ENCODE measurements at regions not wholly inside any gene's neighbourhood (a gene's known extent, or its start where the extent isn't known, plus 50 kb on each side); places are given as distances from the start of the nearest gene placed in this dataset.
"Not testable (repeated sequence)": the region's sequence is repeated elsewhere in the genome, so short reads cannot be mapped to it uniquely, and the experiment has no call there.

DNA sequence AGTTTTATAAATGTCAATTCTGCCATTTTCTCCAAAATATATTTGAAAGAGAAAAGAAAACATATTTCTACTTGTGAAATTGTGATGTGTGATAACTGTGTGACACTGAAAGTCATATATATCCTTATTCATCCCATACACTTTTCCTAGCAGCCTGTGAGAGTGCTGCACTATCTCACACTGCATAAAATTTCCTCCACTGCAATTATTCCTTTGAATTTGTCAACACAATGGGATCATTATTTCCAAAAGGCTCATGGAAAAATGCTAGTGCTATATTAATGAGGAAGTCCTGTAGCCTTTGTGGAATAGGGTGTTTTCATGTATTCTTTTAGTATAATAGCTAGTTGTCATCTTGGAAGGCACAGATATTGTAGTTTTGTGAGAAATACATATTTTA is 504.1 kb downstream of the RPL10L start:
- no peak for DNase-seq

DNA sequence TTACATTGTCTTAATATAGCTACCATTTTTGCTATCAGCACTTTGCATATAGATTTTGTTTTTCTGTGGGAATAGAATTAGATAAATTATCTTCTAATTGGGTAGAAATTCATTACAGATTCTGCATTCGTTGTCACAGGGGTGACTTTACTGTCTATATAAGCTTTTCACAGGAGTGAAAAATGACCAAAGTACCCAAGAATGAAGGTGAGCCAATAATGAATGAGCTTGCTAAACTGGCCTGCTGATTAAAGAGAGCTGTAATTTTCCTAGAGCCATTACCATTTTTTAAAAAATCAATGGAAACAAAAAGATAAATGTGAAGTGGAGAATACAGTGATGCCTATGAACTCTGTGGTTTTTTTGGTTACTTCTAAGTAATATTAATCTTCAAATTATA is 504.6 kb downstream of the RPL10L start:
- no peak for DNase-seq

DNA sequence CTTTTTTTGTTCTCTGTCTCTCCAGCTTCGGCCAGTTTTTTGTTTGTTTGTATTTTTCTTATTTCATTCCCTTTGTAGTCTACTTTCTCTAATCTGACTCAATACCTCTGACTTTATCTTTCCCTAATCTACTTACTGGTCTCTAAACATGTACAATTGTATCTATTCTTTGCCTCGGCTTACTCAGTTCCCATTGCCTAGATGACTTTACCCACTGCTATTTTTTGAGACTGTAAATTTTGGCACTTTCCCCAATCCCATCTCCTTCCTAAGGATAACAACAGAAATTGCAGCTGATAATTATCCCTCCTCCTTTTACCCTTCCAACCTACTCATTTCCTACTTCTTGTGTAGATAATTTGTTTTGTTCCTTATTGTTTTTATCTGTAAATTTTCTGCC is 511.1 kb downstream of the RPL10L start:
- no peak for DNase-seq

DNA sequence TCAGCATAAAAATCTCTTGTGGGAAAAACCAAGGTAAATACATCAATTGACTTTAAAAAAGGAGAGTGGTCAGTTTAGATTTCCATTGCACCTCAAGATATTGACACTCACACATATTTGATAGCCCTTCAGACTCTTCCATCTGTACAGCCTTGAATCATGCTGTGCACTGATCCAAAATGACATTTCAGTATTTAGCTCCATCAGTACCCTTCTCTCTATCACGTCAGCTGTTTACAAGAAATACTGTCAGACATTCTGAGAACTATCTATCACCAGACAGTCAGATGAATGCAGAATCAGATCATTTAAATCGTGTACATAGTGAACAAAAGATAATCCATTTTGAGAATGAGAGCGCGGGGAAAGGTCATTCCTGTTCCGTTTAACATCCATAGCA is 511.9 kb downstream of the RPL10L start:
- no peak for DNase-seq

DNA sequence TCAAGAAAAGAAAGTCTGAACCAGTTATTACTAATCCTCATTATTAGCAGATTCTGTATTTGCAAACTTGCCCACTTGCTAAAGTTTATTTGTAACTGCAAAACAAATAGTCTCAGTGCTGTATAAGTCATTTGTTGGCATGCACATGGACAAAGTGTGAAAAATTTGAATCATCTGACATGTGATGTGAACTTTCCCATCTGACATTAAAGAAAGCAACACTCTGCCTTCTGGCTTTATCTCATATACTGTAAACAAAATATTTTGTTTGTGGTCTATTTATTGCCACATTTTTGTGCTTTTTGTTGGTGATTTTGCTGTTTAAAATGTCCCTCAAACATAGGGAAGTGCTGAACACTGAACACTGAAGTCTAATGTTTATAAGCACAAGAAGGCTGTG is 513.8 kb downstream of the RPL10L start:
- no peak for DNase-seq

DNA sequence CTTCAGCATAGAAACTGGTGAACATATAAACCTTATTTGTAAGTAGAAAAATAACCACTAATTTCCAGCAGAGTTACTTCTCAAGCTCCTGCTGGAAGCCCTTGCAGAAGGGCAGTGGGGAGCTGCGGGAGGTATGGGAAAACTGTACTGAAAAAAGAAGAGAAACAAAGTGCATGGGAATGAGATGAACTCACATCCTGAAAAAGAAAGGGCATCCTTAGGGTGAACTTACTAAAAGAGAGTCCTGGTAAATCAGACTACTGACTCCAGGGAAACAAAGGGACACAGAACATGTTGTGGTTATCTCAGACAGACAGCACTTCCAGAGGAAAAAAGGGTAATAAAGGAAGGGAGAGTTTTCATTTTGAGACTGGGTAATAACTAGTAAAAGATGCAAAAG is 515.1 kb downstream of the RPL10L start:
- no peak for DNase-seq

DNA sequence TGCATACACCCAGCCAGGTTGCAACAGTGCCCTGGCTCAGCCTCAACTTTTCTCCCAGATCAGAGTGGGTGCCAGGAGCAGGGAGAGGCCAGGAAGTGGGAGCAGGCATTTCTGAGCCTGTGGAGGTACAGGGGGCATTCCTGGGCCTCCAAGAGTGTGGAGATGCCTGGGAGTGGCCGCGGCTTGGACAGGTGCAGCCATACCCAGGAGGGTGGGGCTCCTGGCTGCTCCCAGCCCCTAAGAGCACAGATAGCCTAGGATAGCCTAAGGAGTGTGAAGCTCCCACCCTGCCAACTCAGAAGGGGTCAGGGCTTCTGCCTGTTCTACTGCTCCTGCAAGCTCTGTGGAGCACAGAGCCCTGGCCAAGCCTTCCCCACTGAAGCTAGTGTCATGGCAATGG is 543.4 kb downstream of the RPL10L start:
- no peak for DNase-seq

DNA sequence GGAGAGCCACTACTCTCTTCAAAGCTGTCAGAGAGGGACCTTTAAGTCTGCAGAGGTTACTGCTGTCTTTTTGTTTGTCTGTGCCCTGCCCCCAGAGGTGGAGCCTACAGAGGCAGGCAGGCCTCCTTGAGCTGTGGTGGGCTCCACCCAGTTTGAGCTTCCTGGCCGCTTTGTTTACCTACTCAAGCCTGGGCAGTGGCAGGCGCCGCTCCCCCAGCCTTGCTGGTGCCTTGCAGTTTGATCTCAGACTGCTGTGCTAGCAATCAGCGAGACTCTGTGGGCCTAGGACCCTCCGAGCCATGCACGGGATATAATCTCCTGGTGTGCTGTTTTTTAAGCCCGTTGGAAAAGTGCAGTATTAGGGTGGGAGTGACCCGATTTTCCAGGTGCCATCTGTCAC is 550.7 kb downstream of the RPL10L start:
- not testable (repeated sequence) for DNase-seq

DNA sequence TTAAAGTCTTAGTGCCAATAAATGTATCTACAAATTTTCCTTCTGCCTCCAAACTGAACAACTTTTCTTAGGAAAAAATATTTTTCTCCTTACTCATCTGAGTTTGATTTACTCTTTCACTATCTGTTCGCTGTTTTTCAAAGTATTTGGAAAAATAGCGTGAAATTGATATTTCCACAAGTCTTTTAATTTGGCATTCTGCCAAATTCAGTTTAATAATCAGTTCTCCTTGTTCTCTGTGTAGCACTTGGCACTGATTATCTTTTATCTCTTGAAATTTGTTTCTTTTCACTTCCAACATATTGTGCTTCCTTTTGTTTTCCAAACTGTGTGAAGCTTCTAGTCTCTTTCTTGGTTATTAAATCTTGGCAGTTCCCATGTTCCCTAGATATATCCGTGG is 559.8 kb downstream of the RPL10L start:
- no peak for DNase-seq

DNA sequence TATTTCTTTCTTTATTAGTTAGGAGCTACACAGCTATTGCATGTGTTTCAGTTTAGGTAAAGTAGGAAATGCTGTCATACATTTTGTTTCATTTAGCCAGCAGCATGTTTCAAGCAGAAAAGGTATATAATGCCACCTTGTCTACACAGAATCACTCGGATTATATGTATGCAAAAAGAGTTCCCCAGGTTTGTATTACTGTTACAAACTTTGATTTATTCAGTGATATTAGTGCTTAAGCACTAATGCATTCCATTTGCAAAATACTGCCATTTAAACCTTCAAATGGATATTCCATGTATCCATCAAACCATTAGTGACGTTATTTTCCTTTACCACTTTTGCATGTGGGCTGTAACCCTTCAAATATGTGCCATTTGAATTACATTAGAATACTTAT is 564.0 kb downstream of the RPL10L start:
- DNase-seq = no peak

DNA sequence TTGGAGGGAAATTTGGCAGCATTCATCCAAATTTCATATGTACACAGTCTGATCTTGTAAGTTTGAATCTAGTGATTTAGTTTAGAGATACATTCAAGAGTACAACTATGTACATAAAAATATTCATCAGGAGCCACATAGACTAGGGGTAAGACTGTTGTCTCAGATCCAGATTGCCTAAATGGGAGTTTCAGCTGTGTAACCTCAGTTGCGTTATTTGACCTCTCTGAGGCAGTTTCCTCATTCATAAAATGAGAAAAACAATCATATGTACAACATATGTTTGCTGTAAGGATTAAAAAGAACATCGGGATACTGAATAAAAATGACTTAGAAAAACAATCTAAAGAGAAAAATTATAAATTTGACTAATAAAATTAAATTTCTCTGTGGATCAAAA is 577.5 kb downstream of the RPL10L start:
- no peak for DNase-seq

DNA sequence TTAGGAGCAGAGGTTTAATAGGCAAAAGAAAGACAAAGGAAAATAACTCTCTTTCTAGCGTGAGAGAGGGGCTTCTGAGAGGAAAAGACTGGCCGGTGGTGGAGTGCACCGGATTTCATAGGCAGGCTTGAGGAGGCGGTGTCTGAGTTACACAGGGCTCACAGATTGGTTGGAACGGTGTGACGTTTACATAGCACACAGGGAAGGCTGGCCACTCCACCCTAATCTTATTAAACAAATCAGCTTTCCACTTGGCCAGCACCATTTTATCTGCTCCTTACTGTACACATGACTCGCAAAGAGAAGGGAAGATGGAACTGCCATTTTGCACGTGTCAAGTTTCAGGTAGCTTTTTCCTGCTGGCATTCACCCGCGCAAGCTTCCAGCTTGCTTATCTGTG is 587.7 kb downstream of the RPL10L start:
- DNase-seq = no peak

DNA sequence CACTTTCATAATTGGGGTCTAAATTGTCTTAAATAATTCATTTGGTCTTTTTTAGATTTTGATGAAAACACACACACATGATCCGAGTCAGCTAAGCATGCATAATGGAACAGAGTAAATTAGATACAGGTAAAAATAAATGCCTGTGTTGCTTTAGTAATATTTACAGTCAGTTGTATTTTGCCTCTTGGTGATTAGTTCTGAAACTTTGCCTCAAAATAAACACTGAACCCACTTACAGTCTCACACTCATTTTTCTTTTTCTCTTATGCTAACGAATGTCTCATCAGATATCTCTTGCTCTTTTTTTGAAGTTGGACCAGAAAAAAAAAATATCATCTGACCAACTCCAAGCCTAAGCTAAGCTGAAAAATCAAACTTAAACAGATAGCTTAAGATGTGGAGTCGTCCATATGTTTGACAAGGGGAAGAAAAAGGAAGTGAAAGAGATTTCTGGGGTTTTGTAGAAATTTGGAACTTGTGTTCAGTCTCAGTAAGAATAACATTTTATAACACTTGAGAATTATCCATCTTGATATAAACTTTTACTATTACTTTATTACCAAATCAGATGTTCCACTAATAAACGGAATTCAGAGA is 592.5 kb downstream of the RPL10L start:
- DNase-seq = no peak

DNA sequence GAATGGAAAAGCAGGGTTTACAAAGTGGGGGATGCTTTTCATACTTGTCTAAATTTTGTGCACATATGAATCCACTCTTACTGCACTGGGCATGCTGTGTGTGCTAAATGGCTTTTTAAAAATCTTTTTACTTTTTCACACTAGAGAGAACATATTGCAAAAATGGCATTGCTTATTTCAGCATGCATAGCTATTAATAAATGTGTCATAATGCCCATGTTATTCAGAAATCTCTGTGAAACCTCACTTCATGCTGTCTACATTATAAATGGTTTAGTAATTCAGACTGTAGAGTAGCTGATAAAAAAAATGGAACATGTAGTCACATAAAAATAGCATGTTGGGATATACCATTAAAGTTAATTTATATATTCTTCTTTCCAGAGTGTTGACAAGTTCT is 593.8 kb downstream of the RPL10L start:
- no peak for DNase-seq

DNA sequence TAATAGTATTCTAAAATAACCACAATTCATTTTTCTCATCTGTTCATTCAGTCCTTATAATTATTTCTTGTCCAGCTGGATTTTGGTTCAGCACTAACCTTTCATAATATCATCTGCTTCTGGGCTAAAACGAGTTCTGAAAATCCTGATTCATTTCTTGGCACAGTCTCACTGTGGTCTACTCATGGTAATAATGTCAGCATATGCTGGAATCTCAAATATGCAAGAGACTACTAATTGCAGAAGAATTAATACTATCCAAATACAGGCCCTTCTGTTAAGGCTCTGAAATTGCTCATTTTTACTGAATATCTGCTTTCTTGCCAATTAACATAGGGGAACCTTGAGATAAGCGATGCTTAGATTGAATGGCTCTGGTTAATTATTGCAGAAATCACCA is 597.1 kb downstream of the RPL10L start:
- DNase-seq = no peak

DNA sequence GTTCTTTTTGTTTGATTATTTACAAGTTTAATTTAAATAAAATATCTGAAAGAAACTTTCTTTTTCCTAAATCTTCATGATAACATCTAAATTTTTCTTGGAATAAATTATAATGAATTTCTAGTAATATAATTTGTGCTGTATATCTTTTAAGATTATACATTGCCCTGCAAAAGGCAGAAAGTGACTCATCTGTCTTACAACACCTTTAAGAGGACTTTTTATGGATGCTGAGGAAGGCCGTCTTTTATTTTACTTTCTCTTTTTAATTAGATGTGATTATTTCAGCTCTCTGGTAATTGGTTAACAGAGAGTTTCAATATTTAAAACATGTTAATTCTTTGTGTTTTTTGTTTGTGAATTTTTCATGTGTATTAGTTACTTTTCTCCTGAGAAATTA is 598.4 kb downstream of the RPL10L start:
- DNase-seq = no peak

DNA sequence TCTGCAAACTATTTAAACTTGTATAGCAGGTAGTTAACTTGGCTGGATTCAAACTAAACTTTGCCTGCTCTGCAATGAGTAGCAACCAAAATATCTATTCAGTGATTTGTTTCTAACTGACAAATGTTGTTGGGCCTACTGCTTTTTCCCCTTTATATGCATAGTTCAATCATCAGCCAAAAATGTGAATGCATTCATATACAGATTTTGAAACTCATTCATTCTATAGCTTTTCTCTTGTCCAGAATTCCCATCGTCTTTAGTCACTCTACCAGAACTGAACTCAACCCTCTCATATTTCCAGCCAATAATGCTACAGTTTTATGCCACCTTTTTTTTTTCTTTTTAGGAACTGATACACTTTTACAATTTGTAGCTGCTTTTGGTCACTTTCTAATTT is 599.8 kb downstream of the RPL10L start:
- DNase-seq = no peak

DNA sequence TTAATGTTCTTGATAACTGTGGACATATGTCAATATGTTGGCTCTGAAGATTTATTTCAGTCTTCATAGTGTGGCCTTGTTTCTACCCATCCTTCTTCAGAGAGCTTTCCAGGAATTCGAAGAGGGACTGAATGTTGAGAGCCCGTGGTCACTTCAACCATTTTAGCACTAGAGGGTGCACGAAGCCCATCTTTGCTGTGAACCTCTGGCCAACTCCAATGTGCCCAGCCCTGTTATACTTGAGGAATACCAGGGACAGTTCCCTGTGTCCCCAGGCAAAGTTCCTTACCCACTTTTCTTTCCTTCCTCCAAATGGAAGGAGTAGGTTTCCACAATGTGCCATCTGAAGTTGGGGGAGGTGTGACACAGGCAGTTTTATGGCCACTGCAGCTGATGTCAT is 603.5 kb downstream of the RPL10L start:
- DNase-seq = no peak

DNA sequence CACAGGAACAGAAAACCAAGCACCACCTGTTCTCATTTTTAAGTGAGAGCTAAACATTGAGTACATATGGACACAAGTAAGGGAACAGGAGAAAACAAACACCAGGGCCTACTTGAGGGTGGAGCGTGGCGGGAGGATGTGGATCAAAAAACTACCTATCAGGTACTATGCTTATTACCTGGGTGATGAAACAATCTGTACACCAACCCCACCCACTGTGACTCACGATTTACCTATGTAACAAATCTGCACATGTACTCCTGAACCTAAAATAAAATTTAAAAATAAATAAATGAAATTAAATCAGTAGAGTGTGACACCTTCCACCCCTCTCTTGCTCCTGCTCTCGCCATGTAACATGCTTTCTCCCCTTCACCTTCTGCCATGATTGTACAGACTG is 615.5 kb downstream of the RPL10L start:
- DNase-seq = no peak

DNA sequence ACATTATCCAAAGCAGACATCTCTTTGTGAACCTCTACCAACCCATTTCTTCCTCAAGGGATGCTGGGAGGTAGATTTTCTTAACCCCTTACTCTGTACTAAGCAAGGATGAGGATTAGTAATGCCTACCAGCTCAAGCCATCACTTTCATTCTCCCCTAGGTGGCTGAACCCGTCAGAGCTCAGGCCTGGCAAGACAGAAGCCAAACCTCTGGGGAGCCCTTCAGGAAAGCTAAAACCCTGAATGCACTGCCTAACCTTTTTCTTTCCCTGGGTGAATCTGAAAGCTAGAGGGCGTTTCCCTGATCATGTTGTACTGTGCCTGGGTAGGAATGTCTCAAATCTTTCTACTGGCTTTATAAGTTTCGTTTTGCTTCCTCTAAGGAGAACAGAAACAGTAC is 617.3 kb downstream of the RPL10L start:
- DNase-seq = no peak

DNA sequence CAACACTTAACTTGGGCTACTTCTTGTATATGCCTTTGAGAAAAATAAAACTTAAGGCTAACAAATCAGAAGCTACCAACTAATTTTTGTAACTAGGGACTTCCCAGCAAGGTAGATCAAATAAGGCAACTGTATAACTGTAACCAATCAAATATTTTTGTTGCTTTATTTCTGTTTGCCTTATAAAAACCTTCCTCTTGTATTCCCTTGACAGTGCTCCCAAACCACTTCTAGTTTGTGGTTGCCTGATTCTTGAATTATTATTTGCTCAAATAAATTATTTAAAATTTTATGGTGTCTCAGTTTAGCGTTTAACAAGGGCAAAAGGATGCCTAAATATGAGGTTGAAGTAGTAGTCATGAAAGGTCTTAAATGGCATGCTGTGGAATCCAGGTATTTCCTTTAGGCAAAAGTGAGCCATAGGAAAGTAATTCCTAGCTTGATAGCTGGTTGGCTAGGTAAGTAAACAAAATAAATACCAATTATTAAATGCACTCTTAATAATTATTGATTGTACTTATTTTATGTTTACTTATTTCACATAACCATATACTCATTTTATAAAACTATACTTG is 632.6 kb downstream of the RPL10L start:
- DNase-seq = no peak

DNA sequence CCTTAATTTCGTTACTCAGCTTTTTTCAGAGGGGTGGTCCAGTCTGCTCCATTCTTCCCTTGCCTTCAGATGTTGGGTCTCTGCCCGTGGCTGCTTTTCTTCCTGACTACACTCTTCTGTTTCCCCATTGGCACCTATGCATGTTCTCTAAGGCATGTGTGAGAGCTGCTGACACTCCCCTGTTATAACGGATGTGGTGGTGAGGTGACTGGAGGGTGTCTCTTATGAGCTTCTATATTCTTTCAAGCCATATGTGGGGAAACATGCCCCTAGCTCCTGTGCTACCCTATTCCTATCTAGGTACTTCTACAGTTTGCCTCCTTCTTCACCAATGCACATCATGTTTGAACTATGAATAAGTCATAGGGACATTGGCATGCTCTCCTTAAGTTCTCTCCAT is 643.2 kb downstream of the RPL10L start:
- DNase-seq = no peak

DNA sequence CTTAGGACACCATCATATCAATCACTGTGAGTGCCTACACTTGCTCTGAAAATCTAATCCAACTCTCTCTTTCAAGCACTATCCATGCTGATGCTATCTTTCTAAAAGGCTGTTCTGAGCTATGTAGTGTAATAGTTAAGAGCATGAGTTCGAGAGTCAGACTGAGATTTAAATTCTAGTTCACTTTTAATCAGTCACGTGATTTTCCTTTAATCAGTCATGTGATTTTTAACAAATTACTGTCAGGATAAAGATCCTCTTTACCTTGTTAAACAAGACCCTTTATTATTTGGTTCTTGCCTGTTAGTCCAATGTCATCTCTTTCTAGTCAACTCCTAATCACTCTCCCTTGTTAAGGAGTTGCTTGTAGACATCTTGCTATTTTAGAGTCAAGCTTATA is 653.0 kb downstream of the RPL10L start:
- no peak for DNase-seq

DNA sequence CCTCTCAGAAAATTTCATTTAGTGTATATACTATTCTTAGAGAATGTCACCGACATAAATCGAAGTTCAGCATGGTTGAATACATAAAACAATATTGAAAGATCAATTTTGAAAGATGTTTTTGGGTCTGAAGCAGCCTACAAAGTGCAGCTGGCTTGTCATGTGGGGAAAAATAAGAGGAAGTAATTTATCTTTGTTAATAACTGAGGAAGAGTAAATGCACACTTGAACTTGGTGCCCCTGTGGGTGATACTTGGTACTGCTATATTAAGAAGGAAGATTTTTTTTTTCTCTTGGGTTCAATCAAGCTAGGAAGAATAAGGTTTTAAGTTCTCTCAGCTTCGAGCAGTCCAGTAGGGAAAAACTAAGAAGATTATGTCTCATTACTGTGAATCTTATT is 661.3 kb downstream of the RPL10L start:
- DNase-seq = no peak

DNA sequence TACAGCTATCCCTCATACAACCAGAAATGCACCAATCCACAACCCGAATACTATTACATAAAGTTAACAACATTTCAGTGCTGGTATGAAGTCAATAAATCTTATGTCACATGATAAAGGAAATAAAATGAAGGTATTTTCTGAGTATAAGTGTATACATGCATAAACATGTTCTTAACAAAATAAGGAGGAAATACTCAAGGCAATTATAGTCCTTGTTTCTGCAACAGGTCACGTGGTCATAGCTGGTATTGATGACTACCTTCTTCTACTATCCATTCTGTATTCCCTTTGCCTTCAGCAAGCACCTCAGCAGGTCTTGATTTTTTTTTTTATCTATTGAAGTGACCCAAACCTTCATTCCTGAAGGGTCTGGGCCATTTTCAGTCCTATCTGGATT is 675.6 kb downstream of the RPL10L start:
- DNase-seq = no peak

DNA sequence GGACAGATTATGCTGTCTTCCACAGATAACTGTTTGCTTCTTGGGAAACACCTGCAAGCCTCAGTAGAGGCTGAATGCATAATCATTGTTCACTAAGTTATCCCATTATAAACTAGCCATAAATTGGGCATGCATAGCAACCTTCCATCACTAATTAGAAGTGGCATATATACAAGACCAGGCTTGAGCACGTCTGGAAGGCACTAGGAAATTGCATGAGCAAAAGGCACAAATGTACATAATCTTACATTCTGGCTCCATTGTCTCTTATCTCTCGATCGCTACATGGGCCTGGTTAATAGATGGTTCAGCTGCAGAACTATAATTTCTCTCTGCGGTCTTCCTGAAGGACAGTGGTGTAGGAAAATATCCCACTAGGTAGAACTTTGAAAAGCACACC is 679.2 kb downstream of the RPL10L start:
- no peak for DNase-seq
